OCI-LY7 (cell line): ENCODE measurements at regions not wholly inside any gene's neighbourhood (a gene's known extent, or its start where the extent isn't known, plus 50 kb on each side); places are given as distances from the start of the nearest gene placed in this dataset.

ENCODE experiments used
- BruUV-seq: library from RNA; stranded (reverse); fragments of 400-500 nt; replicated peaks from 2 replicates; lab custom pipeline; 2021; lab: Mats Ljungman, UMichigan
- CTCF ChIA-PET: fragments of 300-600 bp; sonication (Branson Sonifier 250); formaldehyde crosslinking; loops from one replicate; lab custom pipeline; 2022; ENCODE audit warnings: antibody characterized with exemption; ENCODE audit not compliant: unreplicated experiment; lab: Charles Lee
- POLR2A ChIA-PET: fragments of 300-600 bp; sonication (Branson Sonifier 250); formaldehyde crosslinking; loops from one replicate; lab custom pipeline; 2022; ENCODE audit warnings: antibody characterized with exemption; lab: Charles Lee
- DNase-seq: peaks from one replicate; pipeline ENCODE4 v3.0.0-alpha.2; 2015; ENCODE audit warnings: low spot score
- H2AFZ ChIP-seq: fragments of 200-600 bp; sonication (generic), shearing (Covaris generic); 2 replicates; pipeline ENCODE4 v1.6.1; 2014; ENCODE audit warnings: mild to moderate bottlenecking, antibody characterized with exemption, low read length, moderate library complexity
- H3K27ac ChIP-seq: fragments of 200-600 bp; sonication (generic); 2 replicates; pipeline ENCODE4 v1.5.1; 2014; ENCODE audit warnings: mixed run types, low read depth, mild to moderate bottlenecking, moderate library complexity, low read length, inconsistent platforms; ENCODE audit not compliant: poor library complexity, severe bottlenecking
- H3K36me3 ChIP-seq: fragments of 200-600 bp; sonication (generic); 2 replicates; pipeline ENCODE4 v1.6.1; 2014; ENCODE audit warnings: mild to moderate bottlenecking, antibody characterized with exemption, low read length, moderate library complexity, mixed read lengths; ENCODE audit not compliant: insufficient read depth
- H3K4me1 ChIP-seq: fragments of 200-600 bp; sonication (generic); 2 replicates; pipeline ENCODE4 v1.5.1; 2014; ENCODE audit warnings: mild to moderate bottlenecking, low read length; ENCODE audit not compliant: insufficient read depth, poor library complexity, severe bottlenecking
- H3K4me2 ChIP-seq: fragments of 200-600 bp; sonication (generic); 2 replicates; pipeline ENCODE4 v1.6.1; 2014; ENCODE audit warnings: mild to moderate bottlenecking, low read length
- H3K4me3 ChIP-seq: fragments of 200-600 bp; sonication (generic); 2 replicates; pipeline ENCODE4 v1.5.1; 2014; ENCODE audit warnings: mild to moderate bottlenecking, low read depth, low read length; ENCODE audit not compliant: poor library complexity, severe bottlenecking
- H3K79me2 ChIP-seq: fragments of 200-600 bp; sonication (generic); 2 replicates; pipeline ENCODE4 v1.6.1; 2016; ENCODE audit warnings: low read depth, mild to moderate bottlenecking, low read length, moderate library complexity, mixed read lengths; ENCODE audit not compliant: insufficient read depth
- H3K9me2 ChIP-seq: fragments of 200-600 bp; sonication (generic); 2 replicates; pipeline ENCODE4 v1.6.1; 2016; ENCODE audit warnings: mild to moderate bottlenecking, low read length, mixed read lengths; ENCODE audit not compliant: insufficient read depth
- H3K9me3 ChIP-seq: fragments of 200-600 bp; sonication (generic); 2 replicates; pipeline ENCODE4 v1.6.1; 2014; ENCODE audit warnings: mild to moderate bottlenecking, mixed run types, low read length, mixed read lengths
- H4K20me1 ChIP-seq: fragments of 200-600 bp; sonication (generic); 2 replicates; pipeline ENCODE4 v1.6.1; 2014; ENCODE audit warnings: mild to moderate bottlenecking, antibody characterized with exemption, low read length, moderate library complexity, mixed read lengths; ENCODE audit not compliant: insufficient read depth
- CTCF ChIP-seq: fragments of 200-600 bp; sonication (generic); conservative IDR thresholded peaks from 2 replicates; pipeline ENCODE4 v1.5.1; 2014; ENCODE audit warnings: mild to moderate bottlenecking, antibody characterized with exemption, low read length, moderate library complexity, mixed read lengths
- EZH2phosphoT487 ChIP-seq: fragments of 200-600 bp; sonication (generic); IDR thresholded peaks from 2 replicates; pipeline ENCODE4 v1.6.1; 2018; ENCODE audit warnings: low read depth, borderline replicate concordance, mild to moderate bottlenecking, mixed run types, antibody characterized with exemption, low read length, moderate library complexity, mixed read lengths
- intact Hi-C: fragments of 100-400 bp; cut with micrococcal nuclease; formaldehyde crosslinking; loops from one replicate; pipeline ENCODE4 v1.10.0; 2022; ENCODE audit not compliant: unreplicated experiment

GRCh38 chr5:15377573-15378340, 122.2 kb upstream of the FBXL7 start:
- ChIA-PET POLR2A (no interaction called here), CTCF (no interaction called here)
- no TSS peak for BruUV-seq
- no peaks in the 10 kb centered on the region for H4K20me1 ChIP-seq
- TF ChIP-seq EZH2phosphoT487 (no peak), CTCF (no peak)
- H3K9me2 ChIP-seq, result no peaks in the 10 kb centered on the region
- no peak overlapping the region for H3K4me3 ChIP-seq
- DNase-seq, result no peak
- no peak overlapping the region for H3K4me2 ChIP-seq
- no peaks in the 10 kb centered on the region for H3K4me1 ChIP-seq
- no peaks in the 10 kb centered on the region for H3K9me3 ChIP-seq
- H3K79me2 ChIP-seq, result no peaks in the 10 kb centered on the region
- intact Hi-C loops, result no loop called here
- no peak overlapping the region for H2AFZ ChIP-seq
- no peak overlapping the region for H3K27ac ChIP-seq
- no peaks in the 10 kb centered on the region for H3K36me3 ChIP-seq

DNA sequence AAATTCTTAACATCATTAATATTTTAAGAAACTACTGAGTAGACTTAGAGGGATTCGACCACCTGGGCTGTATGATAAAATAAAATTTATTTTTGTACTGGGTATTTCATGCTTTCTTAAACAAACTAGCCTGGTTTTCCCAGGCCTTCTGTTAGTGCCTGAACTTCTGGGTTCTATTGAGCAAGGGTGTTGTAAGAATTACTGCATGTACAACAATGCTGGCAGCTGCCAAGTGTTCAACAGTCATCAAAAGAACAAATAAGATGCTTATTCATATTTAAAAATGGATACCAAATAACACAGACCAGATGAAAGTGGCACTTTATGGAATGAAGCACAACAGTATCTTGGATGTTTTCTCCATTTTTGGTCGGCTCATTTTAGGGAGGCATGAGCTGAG, 123.2 kb upstream of the FBXL7 start:
- CTCF ChIA-PET, result no interaction called here
- Histone ChIP-seq H3K4me3 (no peak overlapping the region), H3K9me2 (no peaks in the 10 kb centered on the region), H3K36me3 (no peaks in the 10 kb centered on the region), H4K20me1 (no peaks in the 10 kb centered on the region), H2AFZ (no peak overlapping the region), H3K4me1 (no peaks in the 10 kb centered on the region), H3K79me2 (no peaks in the 10 kb centered on the region), H3K27ac (no peak overlapping the region), H3K9me3 (no peaks in the 10 kb centered on the region), H3K4me2 (no peak overlapping the region)
- no peak for DNase-seq
- TF ChIP-seq EZH2phosphoT487 (no peak), CTCF (no peak)
- BruUV-seq, result no TSS peak
- POLR2A ChIA-PET, result no interaction called here
- intact Hi-C loops, result no loop called here

DNA sequence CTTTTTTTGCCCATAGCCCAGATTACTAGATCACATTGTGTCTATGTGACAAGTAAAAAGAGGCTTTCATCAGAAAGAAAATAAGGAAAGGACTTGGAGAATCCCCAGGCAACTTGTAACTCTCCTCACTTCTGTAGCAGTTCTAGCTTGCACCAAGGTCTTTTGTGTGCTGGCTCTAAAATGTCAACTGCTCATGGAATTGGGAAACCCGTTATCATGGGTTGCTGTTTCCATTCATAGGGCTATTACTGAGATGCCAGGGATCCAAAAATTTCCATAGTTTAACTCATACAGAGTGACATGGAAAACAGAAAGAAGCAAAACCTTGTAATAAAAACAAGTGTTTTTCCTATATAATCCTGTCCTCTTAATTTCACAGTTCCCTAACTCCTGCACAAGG, 123.9 kb upstream of the FBXL7 start:
- Histone ChIP-seq H2AFZ (no peak overlapping the region), H3K79me2 (no peaks in the 10 kb centered on the region), H3K9me3 (no peaks in the 10 kb centered on the region), H3K27ac (no peak overlapping the region), H4K20me1 (no peaks in the 10 kb centered on the region), H3K9me2 (no peaks in the 10 kb centered on the region), H3K4me2 (no peak overlapping the region), H3K4me1 (no peaks in the 10 kb centered on the region), H3K36me3 (no peaks in the 10 kb centered on the region), H3K4me3 (no peak overlapping the region)
- intact Hi-C loops, result no loop called here
- no peak for DNase-seq
- POLR2A ChIA-PET, result no interaction called here
- BruUV-seq, result no TSS peak
- CTCF ChIA-PET, result no interaction called here
- no peak for TF ChIP-seq EZH2phosphoT487
- no peak for TF ChIP-seq CTCF
